Body of pancreas (tissue), 4 donors: ENCODE measurements at regions not wholly inside any gene's neighbourhood (a gene's known extent, or its start where the extent isn't known, plus 50 kb on each side); places are given as distances from the start of the nearest gene placed in this dataset.

Experiments
- ATAC-seq: fragments of 150-250 bp; one replicate; pipeline ENCODE4 v1.9.1; 2016
- DNase-seq, 4 donors: peaks; one replicate each; pipeline ENCODE4 v3.0.0-alpha.2; 2019
- H3K27ac ChIP-seq, 4 donors: fragments of 200-600 bp; sonication (generic); 1 replicate in 3 of 4; 2 replicates in 1 of 4; pipeline versions ENCODE4 v1.5.1 to v1.6.1; 2016 to 2019; ENCODE audit warnings: mild to moderate bottlenecking in 1 of 4, mixed read lengths in 1 of 4, moderate library complexity in 1 of 4
- H3K27me3 ChIP-seq, 2 donors: fragments of 200-600 bp; sonication (generic); one replicate each; pipeline ENCODE4 v1.6.0; 2016; ENCODE audit warnings: mild to moderate bottlenecking in 1 of 2
- H3K36me3 ChIP-seq, 2 donors: fragments of 200-600 bp; sonication (generic); replicated peaks in 1 of 2; 2 replicates each; pipeline ENCODE4 v1.5.1; 2016; ENCODE audit warnings: low read depth in 2 of 2; ENCODE audit not compliant: insufficient read depth in 1 of 2
- H3K4me1 ChIP-seq: fragments of 200-600 bp; sonication (generic); one replicate; pipeline ENCODE4 v1.6.0; 2016
- H3K4me3 ChIP-seq, 2 donors: fragments of 200-600 bp; sonication (generic); 1 replicate in 1 of 2; 2 replicates in 1 of 2; pipeline ENCODE4 v1.5.1; 2016 to 2019
- H3K9me3 ChIP-seq, 3 donors: fragments of 200-600 bp; sonication (generic); 1 replicate in 2 of 3; 2 replicates in 1 of 3; pipeline ENCODE4 v1.5.1; 2016
- CTCF ChIP-seq, 7 experiments: fragments of 450-650 bp in 4 of 7; fragments of 200-600 bp in 3 of 7; sonication (generic) in 3 of 7; IDR thresholded peaks; one replicate each; pipeline ENCODE4 v1.5.1; 2016 to 2019; ENCODE audit warnings: antibody characterized with exemption in 7 of 7
- POLR2A ChIP-seq, 3 donors: fragments of 450-650 bp; IDR thresholded peaks; one replicate each; pipeline ENCODE4 v1.6.1; 2016; ENCODE audit warnings: antibody characterized with exemption in 3 of 3, mild to moderate bottlenecking in 2 of 3
- WGBS, 2 donors: methylation state at CpG; one replicate each; pipeline ENCODE4 v1.1.5; 2017; 5-methylcytosine and 5-hydroxymethylcytosine counted together
- intact Hi-C: fragments of 100-400 bp; cut with DNase I; formaldehyde crosslinking; loops from one replicate; pipeline ENCODE4 v1.15.1; 2023

- no peaks in the 10 kb centered on the region for H3K36me3 ChIP-seq
These were observed 366.3 kb downstream of the AACS start for GRCh38 chr12:125431516-125431915.

GRCh38 chr12:125434131-125434530, 368.9 kb downstream of the AACS start:
- intact Hi-C loops, result no loop called here
- H3K9me3 ChIP-seq, result no peaks in the 10 kb centered on the region
- 77 to 81% methylated on average over 9 of the region's 9 CpGs for WGBS, 2 donors
- no peaks in the 10 kb centered on the region for H3K36me3 ChIP-seq
- no peak overlapping the region for H3K27ac ChIP-seq
- DNase-seq (no peak), ATAC-seq (no peak)
- no peak overlapping the region for H3K4me3 ChIP-seq
- TF ChIP-seq POLR2A (IDR thresholded peaks at IDR 0.05) (no peak), CTCF (IDR thresholded peaks at IDR 0.05) (no peak)
- no peaks in the 10 kb centered on the region for H3K27me3 ChIP-seq
- H3K4me1 ChIP-seq, result no peaks in the 10 kb centered on the region

More at GRCh38 chr12:125431516-125431915, 366.3 kb downstream of the AACS start:
- no peaks in the 10 kb centered on the region for H3K9me3 ChIP-seq
- WGBS, 2 donors, result 44 to 51% methylated on average over 6 of the region's 6 CpGs
- intact Hi-C loops, result no loop called here
- no peak for TF ChIP-seq POLR2A (IDR thresholded peaks at IDR 0.05)
- H3K27me3 ChIP-seq, result no peaks in the 10 kb centered on the region
- DNase-seq (no peak), ATAC-seq (no peak)
- no peak overlapping the region for H3K4me3 ChIP-seq
- no peak overlapping the region for H3K27ac ChIP-seq
- no peaks in the 10 kb centered on the region for H3K4me1 ChIP-seq

GRCh38 chr12:125434936-125435443, 369.8 kb downstream of the AACS start:
- Histone ChIP-seq H3K4me3 (no peak overlapping the region), H3K27ac (no peak overlapping the region), H3K27me3 (no peaks in the 10 kb centered on the region), H3K36me3 (no peaks in the 10 kb centered on the region), H3K4me1 (no peaks in the 10 kb centered on the region), H3K9me3 (no peaks in the 10 kb centered on the region)
- ATAC-seq (no peak), DNase-seq (no peak)
- TF ChIP-seq POLR2A (IDR thresholded peaks at IDR 0.05) (no peak), CTCF (IDR thresholded peaks at IDR 0.05) (no peak)
- intact Hi-C loops, result no loop called here
- 67 to 70% methylated on average over 8 of the region's 8 CpGs for WGBS, 2 donors

- H3K4me3 ChIP-seq, result no peak overlapping the region
- 59 to 70% methylated on average over 7 of the region's 7 CpGs for WGBS, 2 donors
- no peaks in the 10 kb centered on the region for H3K4me1 ChIP-seq
- intact Hi-C loops, result no loop called here
- H3K9me3 ChIP-seq, result no peaks in the 10 kb centered on the region
- H3K27me3 ChIP-seq, result no peaks in the 10 kb centered on the region
- H3K36me3 ChIP-seq, result no peaks in the 10 kb centered on the region
- DNase-seq (no peak), ATAC-seq (no peak)
- TF ChIP-seq CTCF (IDR thresholded peaks at IDR 0.05) (no peak), POLR2A (IDR thresholded peaks at IDR 0.05) (no peak)
- no peak overlapping the region for H3K27ac ChIP-seq
These were observed 370.6 kb downstream of the AACS start for GRCh38 chr12:125435871-125436270.

GRCh38 chr12:125436686-125437085, 371.5 kb downstream of the AACS start:
- intact Hi-C loops, result no loop called here
- Histone ChIP-seq H3K4me1 (no peaks in the 10 kb centered on the region), H3K9me3 (no peaks in the 10 kb centered on the region), H3K4me3 (no peak overlapping the region), H3K27me3 (no peaks in the 10 kb centered on the region), H3K27ac (no peak overlapping the region), H3K36me3 (no peaks in the 10 kb centered on the region)
- ATAC-seq (no peak), DNase-seq (no peak)
- TF ChIP-seq POLR2A (IDR thresholded peaks at IDR 0.05), result no peak
- no peak for TF ChIP-seq CTCF (IDR thresholded peaks at IDR 0.05)
- WGBS, 2 donors, result 81 to 82% methylated on average over 2 of the region's 2 CpGs
